ENCODE measurements at regions not wholly inside any gene's neighbourhood (a gene's known extent, or its start where the extent isn't known, plus 50 kb on each side); places are given as distances from the start of the nearest gene placed in this dataset.

DNA sequence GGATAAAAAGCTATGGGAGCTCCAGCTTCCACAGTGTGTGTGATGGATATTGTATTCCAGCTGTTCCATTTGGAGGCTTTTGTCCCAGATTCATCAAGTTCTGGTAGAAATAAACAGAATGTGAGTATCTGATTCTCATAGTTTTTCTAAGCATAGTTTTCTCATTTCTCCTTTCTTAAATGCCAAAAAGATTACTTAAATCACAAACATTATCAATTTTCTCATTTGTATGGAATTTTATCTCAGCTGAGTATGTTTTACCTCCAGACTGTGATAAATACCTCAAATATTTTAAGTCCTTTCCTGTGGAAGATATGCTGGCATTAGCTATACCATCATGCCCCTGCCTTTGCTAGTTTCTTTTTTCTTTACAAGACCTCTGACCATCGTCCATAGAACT lies 767.3 kb downstream of the TFAP2A start:
- no peak for DNase-seq

DNA sequence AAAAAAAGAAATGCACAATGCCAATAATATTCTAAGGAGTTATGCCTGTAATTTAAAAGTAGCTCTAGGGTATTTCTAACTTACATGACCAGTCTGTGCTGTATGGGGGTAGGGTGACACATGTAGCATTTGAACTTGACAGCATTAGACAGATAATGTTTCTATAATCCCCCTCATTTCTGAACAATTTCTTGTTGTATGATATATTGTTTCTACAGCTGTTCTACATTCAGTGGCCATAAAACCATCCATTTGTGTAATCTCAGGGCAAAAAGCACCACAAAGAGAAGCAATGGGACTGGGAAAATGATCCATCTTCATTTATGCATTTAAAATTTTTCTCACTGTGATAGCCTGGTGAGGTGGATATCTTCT lies 767.8 kb downstream of the TFAP2A start:
- DNase-seq: peak; percentile 20 to 75

DNA sequence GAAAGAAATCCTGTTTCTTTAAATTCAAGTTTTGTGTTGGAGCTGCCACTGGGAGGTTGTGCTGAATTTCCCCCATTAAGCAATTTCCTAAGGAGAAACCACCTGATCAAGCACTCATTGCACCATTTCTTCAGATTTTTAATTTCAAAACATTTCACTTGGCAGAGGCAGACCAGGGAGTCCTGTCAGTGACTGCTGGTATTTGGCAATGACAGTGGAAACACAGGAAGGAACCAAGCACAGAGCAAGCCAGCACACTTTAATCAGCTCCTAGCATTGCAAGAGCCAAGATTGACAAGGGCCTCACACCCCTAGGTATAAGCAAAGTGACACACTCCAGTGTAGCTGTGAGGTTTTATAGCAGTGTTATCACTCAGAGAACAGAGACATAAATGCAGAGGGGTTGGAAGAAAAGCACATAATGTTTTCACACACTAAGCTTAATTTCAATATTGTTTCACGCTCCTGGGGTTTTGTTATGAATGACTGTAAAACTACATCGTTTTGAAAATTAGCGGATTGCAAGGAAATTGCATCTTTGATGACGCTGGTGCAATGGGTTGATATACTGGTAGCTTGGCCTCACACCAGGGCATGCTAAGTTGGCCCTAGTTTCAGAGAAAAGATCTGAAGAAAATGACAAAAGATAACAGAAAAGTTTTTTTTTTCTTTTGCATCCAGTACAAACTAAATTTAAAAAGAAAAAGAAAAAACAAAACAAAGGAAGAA lies 768.4 kb downstream of the TFAP2A start:
- DNase-seq: no peak

DNA sequence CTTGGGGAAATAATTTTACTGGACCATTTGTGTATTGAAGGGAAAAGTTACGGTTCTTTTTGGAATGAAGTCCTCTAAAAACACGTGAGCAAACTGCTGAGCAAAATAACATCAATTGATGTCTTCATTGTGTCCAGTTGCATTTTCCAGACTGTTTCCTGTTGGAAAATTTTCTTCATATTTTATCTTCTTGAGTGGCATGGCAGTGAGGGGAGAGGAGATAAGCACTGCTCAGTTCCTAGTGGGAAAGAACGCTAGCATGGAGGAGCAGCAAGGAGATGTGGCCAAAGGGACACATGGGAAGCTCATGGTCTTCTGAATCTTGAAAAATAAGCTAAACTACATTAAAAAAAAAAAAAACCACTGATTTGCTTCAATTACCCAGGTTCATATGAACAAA lies 776.0 kb downstream of the TFAP2A start:
- no peak for DNase-seq

DNA sequence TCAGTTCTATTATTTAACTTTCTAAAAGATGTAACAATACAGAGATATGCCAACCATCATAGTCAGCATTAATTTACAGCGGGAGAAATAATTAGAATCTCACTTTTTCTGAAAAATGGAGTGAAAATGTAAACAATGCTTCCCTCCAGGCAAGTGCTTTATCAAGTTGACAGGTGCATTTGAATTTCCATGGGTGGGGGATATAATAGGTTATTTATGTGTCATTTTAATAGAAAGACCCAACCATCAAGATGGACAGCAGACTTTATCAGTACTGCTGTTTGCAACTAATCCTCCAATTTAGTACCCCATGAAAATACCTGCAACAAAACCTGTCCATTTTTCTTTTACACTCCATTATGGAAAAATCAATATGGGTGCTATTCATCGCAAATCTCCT lies 780.1 kb downstream of the TFAP2A start:
- DNase-seq: no peak

DNA sequence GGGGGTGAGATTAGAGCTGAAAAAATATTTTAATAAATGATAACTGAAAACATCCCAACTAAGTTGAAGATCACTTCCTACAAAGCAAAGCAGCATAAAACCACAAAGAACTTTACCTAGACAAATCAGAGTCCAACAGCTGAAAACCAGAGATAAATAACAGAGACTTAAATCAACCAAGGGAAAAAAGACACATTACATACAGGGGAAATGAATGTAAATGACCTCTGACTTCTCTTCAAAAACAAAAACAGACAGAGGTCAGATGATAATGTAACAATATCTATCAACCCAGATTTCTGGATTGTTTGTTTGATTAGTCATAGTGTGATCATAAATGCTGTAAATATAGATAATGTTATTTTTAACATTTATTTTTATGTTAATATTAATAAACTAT lies 782.8 kb downstream of the TFAP2A start:
- DNase-seq: no peak

DNA sequence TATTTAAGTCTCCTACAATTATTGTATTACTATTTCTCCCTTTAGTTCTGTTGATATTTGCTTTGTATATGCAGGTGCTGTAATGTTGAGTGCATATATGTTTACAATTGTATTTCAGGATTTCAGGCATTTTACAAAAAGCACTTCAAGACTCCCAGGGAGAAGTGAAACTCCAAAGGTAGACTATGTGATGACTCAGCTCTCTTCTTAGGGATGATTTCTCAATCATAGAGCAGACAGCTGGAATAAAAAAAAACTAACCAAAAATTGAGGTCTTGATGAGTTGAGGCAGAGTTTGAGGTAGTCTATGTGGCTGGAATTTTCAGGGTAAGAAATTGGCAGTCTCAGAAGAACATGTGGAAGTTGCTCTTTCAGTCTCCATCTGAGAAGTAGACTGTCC lies 786.1 kb downstream of the TFAP2A start:
- no peak for DNase-seq

DNA sequence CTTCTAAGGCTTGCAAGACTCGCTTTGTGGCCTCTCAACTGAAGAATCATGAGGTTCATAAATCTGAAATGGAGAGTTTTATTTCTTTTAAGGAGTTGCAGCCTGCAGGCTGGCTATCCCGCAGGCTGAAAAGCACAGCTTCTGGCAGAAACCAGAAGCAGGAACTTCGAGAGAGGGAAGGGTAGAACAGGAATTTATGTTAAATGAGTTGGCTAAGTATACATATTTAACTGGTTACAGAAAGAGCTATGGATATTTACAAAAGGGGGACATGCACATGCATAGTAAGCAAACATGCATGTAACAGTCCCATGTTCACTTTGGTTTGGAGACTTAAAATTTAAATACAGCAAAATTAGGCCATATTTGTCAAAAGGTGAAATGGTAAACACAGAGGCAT lies 787.0 kb downstream of the TFAP2A start:
- no peak for DNase-seq

DNA sequence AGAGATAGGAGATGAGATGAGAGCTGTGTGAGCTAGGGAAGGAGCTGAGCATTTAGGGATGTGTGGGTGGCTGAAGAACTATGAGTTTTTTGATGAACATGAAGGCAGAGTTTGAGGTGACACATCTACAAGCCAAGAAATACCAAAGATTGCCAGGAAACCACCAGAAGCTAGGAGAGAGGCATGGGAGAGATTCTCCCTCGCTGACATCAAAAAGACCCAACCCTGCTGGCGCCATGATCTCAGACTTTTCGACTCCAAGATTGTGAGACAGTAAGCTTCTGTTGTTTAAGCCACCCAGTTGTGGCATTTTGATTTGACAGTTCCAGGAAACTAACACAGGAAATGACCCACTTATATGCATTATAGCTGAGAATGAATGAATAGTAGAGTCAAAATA lies 790.9 kb downstream of the TFAP2A start:
- DNase-seq: no peak

DNA sequence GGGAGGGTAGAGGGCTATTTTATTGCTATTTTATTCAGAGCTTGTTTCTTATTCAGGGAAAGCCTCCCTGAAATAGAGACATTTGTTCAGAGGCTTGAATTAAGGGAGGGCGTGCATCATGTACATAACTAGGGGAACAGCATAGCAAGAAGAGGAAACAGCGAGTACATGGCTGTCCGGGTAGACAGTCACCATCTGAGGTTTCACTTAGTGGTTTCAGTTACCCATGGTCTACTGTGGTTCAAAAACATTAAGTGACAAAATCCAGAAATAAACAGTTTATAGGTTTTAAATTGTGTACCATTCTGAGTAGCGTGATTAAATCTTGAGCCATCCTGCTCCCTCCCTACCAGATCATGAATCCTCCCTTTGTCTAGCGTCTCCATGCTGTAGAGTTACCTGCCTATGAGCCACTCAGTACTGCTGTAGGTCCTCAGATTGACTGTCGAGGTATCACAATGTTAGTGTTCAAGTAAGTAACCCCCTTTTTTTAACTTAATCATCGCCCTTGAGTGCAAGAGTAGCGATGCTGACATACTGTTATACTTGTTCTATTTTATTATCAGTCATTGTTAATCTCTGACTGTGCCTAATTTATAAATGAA lies 791.5 kb downstream of the TFAP2A start:
- no peak for DNase-seq

DNA sequence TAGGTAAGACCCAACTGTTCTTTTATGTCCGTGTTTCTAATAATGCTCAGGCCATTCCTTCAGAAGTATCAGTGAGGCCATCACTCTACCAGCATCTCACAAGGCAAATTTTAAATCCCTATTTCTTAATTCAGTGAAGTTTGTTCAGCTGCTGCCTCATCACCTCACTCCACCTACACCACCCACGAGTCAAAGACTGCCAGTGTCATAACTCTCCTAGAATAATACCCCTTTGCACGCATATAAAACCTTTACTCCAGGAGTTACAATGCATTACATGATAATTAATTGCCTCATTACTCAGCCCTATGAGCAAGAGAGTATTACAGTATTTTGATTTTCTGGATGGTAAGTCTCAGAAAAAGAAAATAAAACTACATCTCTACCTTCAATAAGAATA lies 793.6 kb downstream of the TFAP2A start:
- no peak for DNase-seq

DNA sequence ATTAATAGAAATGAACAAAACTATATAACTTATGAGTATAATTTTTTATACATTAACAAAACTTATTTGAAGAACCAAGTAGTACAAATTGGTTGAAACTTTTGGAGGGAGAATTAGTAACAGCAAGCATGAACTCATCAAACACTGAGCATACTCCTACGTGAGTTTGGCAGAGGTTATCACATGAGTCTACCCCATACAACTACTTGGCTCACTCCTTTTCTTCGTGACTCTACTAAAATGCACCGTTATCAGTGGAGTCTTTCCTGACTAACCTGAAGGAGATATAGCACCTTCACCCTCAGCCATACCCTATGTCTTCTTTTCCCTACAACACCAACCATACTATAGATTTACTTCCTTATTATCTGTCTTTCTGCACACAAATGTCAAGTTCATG lies 794.2 kb downstream of the TFAP2A start:
- no peak for DNase-seq

DNA sequence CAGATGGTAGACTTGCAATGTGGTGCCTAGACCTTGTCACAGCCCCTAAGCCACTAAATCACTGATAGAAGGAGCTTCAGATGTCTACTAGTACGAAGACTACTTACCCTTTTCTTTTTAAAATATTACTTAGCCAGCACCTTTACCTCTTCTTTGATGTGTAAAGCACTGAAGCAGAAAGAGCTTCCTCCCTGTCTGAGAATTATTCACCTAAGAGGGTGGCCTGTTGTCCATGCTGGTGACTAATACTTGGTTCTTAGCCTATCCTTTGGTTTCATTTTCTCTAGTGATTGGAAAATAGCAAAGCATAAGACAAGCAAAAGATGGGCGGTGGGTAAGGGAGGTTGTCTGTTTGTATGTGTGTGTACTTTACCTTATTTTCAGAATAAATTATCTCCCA lies 794.6 kb downstream of the TFAP2A start:
- DNase-seq: no peak

DNA sequence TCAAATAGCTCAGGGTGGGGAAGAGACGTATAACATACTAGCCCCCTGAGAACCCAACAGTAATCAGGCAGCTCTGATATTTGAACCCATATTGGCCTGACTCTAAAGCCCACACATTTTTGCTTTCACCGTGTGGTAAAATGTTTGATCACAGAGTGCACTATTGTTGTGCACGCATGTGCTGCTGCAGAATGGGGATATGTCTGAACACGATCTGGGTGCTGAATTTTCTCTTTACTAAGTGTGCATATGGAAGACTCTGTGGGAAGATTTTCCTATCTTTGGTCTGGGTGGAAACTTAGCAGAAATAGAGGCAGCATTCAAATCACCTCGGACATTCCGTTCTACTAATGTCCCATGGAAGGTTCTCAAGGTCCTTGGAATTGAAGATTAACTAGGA lies 800.1 kb downstream of the TFAP2A start:
- no peak for DNase-seq

DNA sequence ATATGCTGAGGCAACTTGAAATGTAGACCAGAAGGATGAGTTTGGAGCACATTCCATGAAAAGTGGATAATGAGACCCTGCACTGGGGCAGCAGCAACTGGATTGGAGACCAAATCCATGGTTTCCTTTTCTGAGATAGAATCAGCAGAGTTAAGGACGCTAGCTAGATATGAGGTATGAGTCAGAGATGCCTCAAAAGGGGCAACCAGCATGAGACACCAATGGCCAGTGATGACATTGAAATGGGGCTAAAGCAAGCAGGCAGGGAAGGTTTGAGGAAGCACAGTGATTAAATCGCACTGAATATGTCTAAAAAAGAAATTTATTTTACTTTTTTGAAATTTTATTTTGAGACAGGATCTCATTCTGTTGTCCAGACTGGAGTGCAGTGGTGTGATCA lies 802.4 kb downstream of the TFAP2A start:
- DNase-seq: no peak

DNA sequence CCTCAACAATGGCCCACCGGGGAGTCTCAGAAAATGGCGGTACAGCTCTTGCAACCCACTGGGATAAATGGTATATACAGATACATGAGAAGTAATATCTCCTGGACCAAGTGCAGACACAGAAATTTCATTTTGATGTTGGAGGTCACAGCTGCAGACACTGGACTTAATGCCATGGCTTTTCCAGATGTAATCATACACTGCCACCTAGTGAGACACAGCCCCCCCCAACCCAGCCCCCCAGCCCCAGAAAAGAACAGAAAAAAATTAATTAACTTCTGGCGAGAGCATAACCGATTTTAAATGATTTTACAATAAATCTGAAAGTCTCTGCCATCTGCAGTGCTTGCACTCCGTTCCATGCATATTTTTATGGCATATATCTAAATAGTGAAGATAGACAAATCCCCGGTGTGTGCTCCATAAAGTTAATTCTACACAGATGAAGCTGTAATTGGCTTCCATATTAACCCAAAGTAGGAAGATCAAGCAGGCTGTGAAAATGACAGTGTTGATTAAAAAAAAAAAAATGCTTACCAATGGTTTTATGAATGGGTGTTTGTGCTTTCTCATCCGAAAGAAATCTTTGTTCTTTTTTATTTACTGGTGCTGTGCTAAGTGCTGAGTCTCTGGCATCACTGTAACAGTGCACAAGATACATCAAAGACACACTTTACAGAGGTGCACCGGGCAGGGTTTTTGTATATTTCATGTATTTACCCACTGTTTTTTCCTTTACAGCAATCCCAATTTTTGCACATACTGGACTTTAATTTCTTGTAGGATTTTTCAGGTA lies 804.1 kb downstream of the TFAP2A start:
- DNase-seq: no peak

DNA sequence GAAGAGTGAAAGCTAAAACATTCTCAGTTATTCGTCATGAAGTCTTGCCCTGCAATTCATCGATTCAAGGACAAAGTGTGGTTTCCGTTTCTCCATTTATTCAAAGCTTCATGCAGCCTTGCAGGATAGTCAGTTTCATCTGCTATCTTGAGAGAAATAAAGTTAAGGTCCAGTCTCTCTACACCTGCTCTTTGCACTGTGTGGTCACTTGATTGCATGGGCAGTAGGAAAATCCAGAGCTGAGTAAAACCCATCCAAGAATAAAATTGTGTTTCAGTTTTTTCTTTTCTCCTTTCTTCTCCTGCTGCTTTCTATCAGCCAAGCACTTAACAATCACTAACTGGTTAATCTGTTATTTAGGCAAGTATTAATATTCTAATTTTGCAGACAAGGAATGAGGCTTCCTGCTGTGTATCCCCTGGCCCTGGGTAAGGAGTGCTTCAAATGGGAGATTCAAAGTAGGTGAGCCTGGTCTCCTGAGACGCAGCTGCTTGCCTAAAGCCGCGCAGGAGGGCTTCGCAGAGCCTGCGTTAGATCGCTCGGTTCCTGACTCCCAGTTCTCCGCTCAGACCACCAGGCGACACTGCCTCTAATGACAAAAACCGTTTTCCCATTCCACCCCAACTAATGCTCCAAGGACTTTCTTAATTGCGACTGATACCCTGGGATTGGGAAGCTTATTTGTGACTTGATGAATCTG lies 808.3 kb downstream of the TFAP2A start:
- DNase-seq: no peak

DNA sequence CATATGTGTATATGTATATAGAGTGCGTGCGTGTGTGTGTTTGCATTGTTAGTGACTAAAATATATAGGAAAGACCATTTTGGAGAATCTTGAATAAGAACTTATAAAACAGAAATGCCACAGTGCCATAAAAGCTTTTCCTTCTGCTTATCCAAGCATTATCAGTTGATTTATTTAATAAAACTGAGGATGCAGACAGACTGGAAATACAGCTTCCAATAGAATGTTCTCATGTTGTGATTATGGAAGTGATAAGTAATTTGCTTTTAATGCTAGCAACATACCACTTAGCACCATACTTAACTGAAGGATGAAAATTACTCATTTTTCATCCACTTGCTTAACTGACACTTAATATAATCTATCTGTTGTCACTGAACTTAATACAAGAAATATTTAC lies 820.1 kb downstream of the TFAP2A start:
- no peak for DNase-seq

DNA sequence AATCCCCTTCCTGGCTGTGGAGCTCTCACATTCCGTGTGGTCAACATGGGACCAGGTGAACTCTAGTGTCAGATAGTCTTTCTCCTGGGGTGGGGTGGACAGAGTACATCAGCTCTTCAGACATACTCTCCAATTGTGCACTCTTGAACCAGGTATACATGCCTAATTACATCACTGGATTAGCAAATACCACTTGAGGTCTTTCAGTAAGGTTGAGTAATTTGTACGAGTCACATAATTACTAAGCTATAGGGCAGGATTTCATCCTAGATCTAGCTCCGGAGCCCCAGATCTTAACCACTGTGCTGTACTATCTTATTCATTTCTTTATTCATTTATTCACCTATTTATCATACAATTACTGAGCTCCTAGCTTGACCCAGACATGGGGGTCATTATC lies 821.3 kb downstream of the TFAP2A start:
- no peak for DNase-seq

DNA sequence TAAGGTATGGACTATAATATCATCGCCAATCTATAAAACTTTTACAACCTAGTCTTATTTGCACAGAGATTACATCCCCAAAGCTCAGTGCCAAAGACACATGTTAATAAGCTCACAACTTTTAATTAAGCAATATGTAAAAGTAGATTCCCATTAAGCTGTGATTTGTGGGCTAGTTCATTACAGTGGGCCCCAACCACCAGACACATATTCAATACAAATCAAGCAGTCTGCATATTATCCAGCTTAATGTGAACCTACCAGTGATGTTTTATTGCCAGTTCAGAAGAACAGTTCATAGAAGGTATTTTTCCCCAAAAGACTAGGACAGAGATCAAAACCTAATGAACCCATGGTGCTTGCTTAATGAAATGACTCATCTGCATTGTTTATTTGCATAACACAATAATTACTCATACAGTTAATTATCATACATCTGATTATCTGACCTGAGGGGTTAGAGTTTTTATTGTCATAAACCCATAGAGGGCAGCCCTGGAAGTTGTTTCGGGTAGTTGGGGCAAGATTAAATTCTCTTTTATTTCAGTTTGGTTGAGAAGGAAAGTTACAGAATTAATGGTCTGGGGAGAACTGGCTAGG lies 831.0 kb downstream of the TFAP2A start:
- DNase-seq: no peak

DNA sequence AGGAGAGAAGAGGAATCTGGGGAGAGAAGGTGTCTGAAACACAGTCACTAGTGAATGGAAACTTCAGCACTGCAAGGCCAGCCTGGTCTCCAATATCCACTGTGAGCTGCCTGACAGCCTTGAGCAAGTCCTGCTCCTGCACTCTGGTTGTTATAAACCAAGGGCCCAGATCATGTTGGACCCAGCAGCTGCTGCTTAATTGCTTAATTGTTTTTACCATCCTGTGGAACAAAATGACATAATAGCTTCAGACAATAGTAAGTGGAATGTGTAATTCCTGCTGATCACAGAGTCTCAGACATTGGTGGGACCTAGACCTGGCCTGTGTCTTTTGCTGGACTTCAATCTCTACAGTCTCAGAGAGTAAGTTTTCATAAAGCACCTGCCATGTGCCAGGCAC lies 833.7 kb downstream of the TFAP2A start:
- DNase-seq: peak in 1 of 2 experiments; percentile 8

DNA sequence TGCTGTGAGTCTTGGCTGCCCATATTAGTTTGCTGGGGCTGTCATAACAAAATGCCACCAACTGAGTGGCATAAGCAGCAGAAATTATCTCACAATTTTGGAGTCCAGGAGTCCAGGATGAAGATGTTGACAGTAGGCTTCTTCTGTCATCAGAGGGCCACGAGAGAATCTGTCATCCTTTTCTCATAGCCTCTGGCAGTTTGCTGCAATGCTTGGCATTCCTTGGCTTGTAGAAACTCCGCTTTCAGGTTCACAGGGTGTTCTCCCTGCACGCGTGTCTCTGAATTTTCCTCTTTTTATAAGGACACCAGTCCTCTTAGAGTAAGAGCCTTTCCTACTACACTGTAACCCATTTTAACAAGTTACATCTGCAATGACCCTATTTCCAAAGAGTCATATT lies 838.4 kb downstream of the TFAP2A start:
- DNase-seq: no peak

DNA sequence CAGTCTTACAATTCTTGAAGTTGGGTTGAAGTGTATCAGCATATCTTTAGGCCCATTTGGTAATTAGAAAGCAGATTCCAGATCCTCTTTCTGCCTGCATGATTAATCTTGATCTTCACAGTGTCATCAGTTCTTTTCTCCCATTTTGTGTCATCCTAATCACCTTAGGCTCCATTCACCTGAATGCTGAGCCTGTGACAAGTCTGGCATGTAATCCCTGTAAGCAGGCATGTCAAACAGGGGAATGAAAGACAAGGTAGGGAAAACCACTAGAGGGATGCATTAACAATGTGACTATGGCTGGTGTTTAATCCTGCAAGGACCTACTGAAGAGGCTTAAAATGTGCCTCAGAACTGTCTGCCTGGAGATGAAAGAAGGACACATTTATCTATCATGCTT lies 848.8 kb downstream of the TFAP2A start:
- no peak for DNase-seq
